PC-9 (cell line): ENCODE measurements at regions not wholly inside any gene's neighbourhood (a gene's known extent, or its start where the extent isn't known, plus 50 kb on each side); places are given as distances from the start of the nearest gene placed in this dataset.

ENCODE experiments used
- BruUV-seq: library from RNA; stranded (reverse); fragments of 400-500 nt; replicated peaks from 2 replicates; lab custom pipeline; 2021; lab: Mats Ljungman, UMichigan
- CTCF ChIA-PET: fragments of 300-600 bp; sonication (Branson Sonifier 250); formaldehyde crosslinking; loops from one replicate; lab custom pipeline; 2022; ENCODE audit warnings: antibody characterized with exemption; lab: Charles Lee
- POLR2A ChIA-PET: fragments of 300-600 bp; sonication (Branson Sonifier 250); formaldehyde crosslinking; loops from one replicate; lab custom pipeline; 2022; ENCODE audit warnings: antibody characterized with exemption; ENCODE audit not compliant: unreplicated experiment; lab: Charles Lee
- DNase-seq, 2 experiments: peaks; one replicate each; pipeline versions ENCODE4 v3.0.0 to v3.0.0-alpha.2; 2015 to 2022; ENCODE audit warnings: mixed read lengths in 1 of 2
- H2AFZ ChIP-seq: fragments of 200-600 bp; sonication (generic); 2 replicates; pipeline ENCODE4 v1.8.1; 2017; ENCODE audit warnings: antibody characterized with exemption
- H3F3A ChIP-seq: fragments of 200-600 bp; sonication (generic); 2 replicates; pipeline ENCODE4 v1.8.1; 2017; ENCODE audit warnings: antibody characterized with exemption, mild to moderate bottlenecking, low read depth; ENCODE audit not compliant: insufficient read depth
- H3K27ac ChIP-seq: fragments of 200-600 bp; sonication (generic); 2 replicates; pipeline ENCODE4 v1.6.1; 2016; ENCODE audit warnings: mixed run types
- H3K27me3 ChIP-seq: fragments of 200-600 bp; sonication (generic); 2 replicates; pipeline ENCODE4 v1.6.1; 2016; ENCODE audit warnings: low read depth, mixed run types; ENCODE audit not compliant: insufficient read depth
- H3K36me3 ChIP-seq: fragments of 200-600 bp; sonication (generic); 2 replicates; pipeline ENCODE4 v1.6.1; 2016; ENCODE audit warnings: low read depth, mixed run types
- H3K4me1 ChIP-seq: fragments of 200-600 bp; sonication (generic); replicated peaks from 2 replicates; pipeline ENCODE4 v1.6.1; 2016; ENCODE audit warnings: mixed run types; ENCODE audit not compliant: insufficient read depth
- H3K4me2 ChIP-seq: fragments of 200-600 bp; sonication (generic); 2 replicates; pipeline ENCODE4 v1.6.1; 2017; ENCODE audit warnings: mixed run types
- H3K4me3 ChIP-seq: fragments of 200-600 bp; sonication (generic); 2 replicates; pipeline ENCODE4 v1.6.1; 2016; ENCODE audit warnings: mixed run types
- H3K79me2 ChIP-seq: fragments of 200-600 bp; sonication (generic); 2 replicates; pipeline ENCODE4 v1.6.1; 2017; ENCODE audit warnings: low read depth, mixed run types
- H3K9me2 ChIP-seq: fragments of 200-600 bp; sonication (generic); 2 replicates; pipeline ENCODE4 v1.8.1; 2017; ENCODE audit warnings: mild to moderate bottlenecking; ENCODE audit not compliant: insufficient read depth
- H3K9me3 ChIP-seq: fragments of 200-600 bp; sonication (generic); 2 replicates; pipeline ENCODE4 v1.8.1; 2016; ENCODE audit warnings: low read depth; ENCODE audit not compliant: insufficient read depth
- H4K20me1 ChIP-seq: fragments of 200-600 bp; sonication (generic); 2 replicates; pipeline ENCODE4 v1.8.1; 2017; ENCODE audit not compliant: insufficient read depth
- EZH2 ChIP-seq: fragments of 200-600 bp; sonication (generic); IDR thresholded peaks from 2 replicates; pipeline ENCODE4 v1.8.0; 2017; ENCODE audit warnings: antibody characterized with exemption, low read depth
- intact Hi-C: fragments of 100-400 bp; cut with micrococcal nuclease; formaldehyde crosslinking; loops from one replicate; pipeline ENCODE4 v1.10.0; 2022; ENCODE audit not compliant: unreplicated experiment
- TF ChIP-seq, protein P1 (sequence below): fragments of 200-600 bp; sonication (generic); conservative IDR thresholded peaks from 2 replicates; pipeline ENCODE4 v1.6.1; 2017; ENCODE audit warnings: mixed run types, antibody characterized with exemption, mild to moderate bottlenecking, moderate library complexity

DNA sequence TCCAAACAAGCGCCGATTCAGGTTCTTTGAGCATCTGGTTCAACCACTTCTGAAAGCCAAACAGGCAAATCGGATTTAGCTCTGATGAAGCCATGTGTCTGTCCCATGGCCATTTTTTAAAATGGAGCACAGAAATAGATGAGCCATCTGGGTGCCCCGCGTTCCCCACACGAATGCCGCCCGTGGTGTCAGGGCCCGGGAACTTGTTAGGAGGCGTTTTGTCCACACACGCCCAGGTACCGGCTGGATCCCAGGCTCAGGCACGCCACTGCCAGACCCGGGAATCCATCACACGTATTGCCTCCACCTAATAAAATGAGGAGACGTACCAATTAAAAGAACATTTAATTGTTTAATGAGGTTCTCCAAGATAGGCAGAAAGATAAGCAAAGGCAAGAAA, 374.4 kb upstream of the SALL3 start:
- H4K20me1 ChIP-seq = no peaks in the 10 kb centered on the region
- TF ChIP-seq EZH2 = no peak
- TF ChIP-seq, protein P1, sequence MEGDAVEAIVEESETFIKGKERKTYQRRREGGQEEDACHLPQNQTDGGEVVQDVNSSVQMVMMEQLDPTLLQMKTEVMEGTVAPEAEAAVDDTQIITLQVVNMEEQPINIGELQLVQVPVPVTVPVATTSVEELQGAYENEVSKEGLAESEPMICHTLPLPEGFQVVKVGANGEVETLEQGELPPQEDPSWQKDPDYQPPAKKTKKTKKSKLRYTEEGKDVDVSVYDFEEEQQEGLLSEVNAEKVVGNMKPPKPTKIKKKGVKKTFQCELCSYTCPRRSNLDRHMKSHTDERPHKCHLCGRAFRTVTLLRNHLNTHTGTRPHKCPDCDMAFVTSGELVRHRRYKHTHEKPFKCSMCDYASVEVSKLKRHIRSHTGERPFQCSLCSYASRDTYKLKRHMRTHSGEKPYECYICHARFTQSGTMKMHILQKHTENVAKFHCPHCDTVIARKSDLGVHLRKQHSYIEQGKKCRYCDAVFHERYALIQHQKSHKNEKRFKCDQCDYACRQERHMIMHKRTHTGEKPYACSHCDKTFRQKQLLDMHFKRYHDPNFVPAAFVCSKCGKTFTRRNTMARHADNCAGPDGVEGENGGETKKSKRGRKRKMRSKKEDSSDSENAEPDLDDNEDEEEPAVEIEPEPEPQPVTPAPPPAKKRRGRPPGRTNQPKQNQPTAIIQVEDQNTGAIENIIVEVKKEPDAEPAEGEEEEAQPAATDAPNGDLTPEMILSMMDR = no peak
- no peaks in the 10 kb centered on the region for H3K9me3 ChIP-seq
- BruUV-seq = no TSS peak
- no peaks in the 10 kb centered on the region for H3K36me3 ChIP-seq
- H3K4me1 ChIP-seq = no peaks in the 10 kb centered on the region
- no peaks in the 10 kb centered on the region for H3K9me2 ChIP-seq
- H2AFZ ChIP-seq = no peak overlapping the region
- intact Hi-C loops = no loop called here
- no peak overlapping the region for H3K27ac ChIP-seq
- no peaks in the 10 kb centered on the region for H3F3A ChIP-seq
- no peaks in the 10 kb centered on the region for H3K79me2 ChIP-seq
- no peak for DNase-seq
- H3K4me2 ChIP-seq = no peak overlapping the region
- ChIA-PET CTCF (no interaction called here), POLR2A (no interaction called here)
- peaks cover 80% of the 10 kb centered on the region for H3K27me3 ChIP-seq
- no peak overlapping the region for H3K4me3 ChIP-seq

DNA sequence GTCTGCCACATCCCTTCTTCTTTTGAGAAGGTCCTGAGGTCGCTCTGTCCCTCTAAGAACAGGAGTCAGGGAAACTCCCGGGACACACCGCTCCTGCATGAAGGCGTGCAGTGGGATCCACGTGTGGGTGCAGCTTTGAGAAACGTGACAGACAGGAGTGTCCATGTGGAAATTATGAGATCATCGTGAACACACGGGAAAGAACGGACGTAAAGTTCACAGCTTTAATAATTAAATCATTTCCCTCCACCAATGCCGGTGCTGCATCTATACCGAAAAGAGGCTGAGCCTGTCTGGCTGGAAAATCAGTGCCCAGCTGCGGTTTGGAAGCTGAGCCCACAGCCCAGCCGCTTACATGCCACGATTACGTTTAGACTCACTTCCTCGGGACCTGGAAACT, 372.4 kb upstream of the SALL3 start:
- no TSS peak for BruUV-seq
- H3K4me3 ChIP-seq = no peak overlapping the region
- no peaks in the 10 kb centered on the region for H3K9me3 ChIP-seq
- H2AFZ ChIP-seq = no peak overlapping the region
- DNase-seq = no peak
- intact Hi-C loops = no loop called here
- no peaks in the 10 kb centered on the region for H3K79me2 ChIP-seq
- H3K27me3 ChIP-seq = peaks cover 80% of the 10 kb centered on the region
- H3F3A ChIP-seq = no peaks in the 10 kb centered on the region
- ChIA-PET POLR2A (no interaction called here), CTCF (no interaction called here)
- TF ChIP-seq, protein P1 = no peak
- no peak for TF ChIP-seq EZH2
- H4K20me1 ChIP-seq = no peaks in the 10 kb centered on the region
- no peaks in the 10 kb centered on the region for H3K36me3 ChIP-seq
- no peak overlapping the region for H3K27ac ChIP-seq
- no peaks in the 10 kb centered on the region for H3K4me1 ChIP-seq
- H3K9me2 ChIP-seq = no peaks in the 10 kb centered on the region
- H3K4me2 ChIP-seq = no peak overlapping the region

DNA sequence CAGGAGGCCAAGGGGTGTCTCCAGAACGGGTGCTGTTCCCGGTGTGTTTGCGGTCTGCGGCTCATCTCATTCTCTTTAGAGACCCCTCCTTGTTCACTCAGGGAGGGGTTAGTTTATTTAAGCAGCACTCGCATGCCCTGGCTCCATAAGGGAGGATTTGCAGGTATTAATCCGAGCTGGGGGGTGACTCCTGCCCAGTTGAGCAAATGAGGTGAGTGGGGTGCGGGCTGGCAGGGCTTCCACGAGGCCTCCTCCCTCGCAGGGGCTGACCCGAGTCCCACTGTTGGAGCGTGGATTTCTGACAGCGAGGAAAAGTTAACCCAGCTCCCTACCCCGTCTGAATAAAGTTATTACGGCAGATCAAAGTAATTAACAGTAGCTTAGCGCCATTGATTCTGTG, 371.8 kb upstream of the SALL3 start:
- peaks cover 79% of the 10 kb centered on the region for H3K27me3 ChIP-seq
- DNase-seq = no peak
- intact Hi-C loops = no loop called here
- no peaks in the 10 kb centered on the region for H3K79me2 ChIP-seq
- CTCF ChIA-PET = no interaction called here
- H4K20me1 ChIP-seq = no peaks in the 10 kb centered on the region
- H3K9me3 ChIP-seq = no peaks in the 10 kb centered on the region
- no peaks in the 10 kb centered on the region for H3F3A ChIP-seq
- no peak overlapping the region for H2AFZ ChIP-seq
- TF ChIP-seq EZH2 = no peak
- TF ChIP-seq, protein P1 = no peak
- no peak overlapping the region for H3K4me3 ChIP-seq
- no peaks in the 10 kb centered on the region for H3K4me1 ChIP-seq
- POLR2A ChIA-PET = no interaction called here
- no peaks in the 10 kb centered on the region for H3K9me2 ChIP-seq
- no peaks in the 10 kb centered on the region for H3K36me3 ChIP-seq
- no peak overlapping the region for H3K27ac ChIP-seq
- no peak overlapping the region for H3K4me2 ChIP-seq
- no TSS peak for BruUV-seq
